ENCODE measurements at regions not wholly inside any gene's neighbourhood (a gene's known extent, or its start where the extent isn't known, plus 50 kb on each side); places are given as distances from the start of the nearest gene placed in this dataset.

DNA sequence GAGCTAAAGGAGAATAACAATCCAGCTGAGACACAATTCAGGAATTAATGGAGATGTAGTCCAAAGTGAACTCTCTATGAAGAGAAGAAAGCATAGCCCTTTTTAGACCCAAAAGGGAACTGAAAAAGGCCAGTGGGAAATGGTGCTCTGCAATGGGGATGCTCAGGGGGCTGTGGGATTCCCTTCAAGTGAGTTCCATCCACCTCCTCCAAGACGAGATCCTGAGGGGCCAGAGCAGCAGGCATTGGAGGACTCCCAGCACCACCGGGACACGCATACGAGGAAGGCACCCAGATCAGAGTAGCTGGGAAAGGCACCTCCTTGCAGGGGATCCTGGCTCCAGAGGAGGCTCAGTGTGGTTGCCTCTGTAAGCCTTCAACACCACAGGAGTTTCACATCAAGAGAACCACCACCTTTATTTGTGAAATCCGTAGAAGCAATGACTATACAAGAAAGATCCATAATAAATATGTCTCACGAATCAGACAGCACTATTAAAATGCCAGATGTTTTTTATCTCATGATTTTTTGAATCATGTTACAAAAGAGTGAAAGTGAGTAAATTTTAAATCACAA, 288.2 kb downstream of the MED10 start:
- Histone ChIP-seq H3K36me3 (no peaks in the 10 kb centered on the region), H3K4me1 (no peaks in the 10 kb centered on the region)
- TF ChIP-seq POLR2A (IDR thresholded peaks at IDR 0.05) = no peak

DNA sequence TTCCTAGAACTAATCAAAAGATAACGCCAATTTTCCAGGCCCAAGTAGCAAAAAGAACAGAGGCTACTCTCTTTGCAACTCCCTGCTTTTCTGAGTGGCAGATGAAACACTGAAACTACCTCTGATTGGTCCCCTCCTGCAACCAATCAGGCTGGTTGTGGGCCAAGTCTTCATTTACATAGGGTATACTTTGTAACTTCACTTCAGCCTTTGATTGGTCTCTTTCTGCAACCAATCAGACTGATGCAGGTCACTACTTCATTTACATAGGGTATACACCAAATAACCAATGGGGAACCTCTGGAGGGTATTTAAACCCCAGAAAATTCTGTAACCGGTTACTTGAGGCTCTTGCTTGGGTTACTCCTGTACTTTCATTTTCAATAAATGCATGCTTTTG, 289.6 kb downstream of the MED10 start:
- Histone ChIP-seq H3K4me1 (no peaks in the 10 kb centered on the region), H3K27ac (no peak overlapping the region), H3K9me3 (peaks cover 0 to 5% (median 0%) of the 10 kb centered on the region in 4 donors), H3K4me3 (no peak overlapping the region), H3K36me3 (no peaks in the 10 kb centered on the region), H3K27me3 (no peaks in the 10 kb centered on the region)
- TF ChIP-seq CTCF (IDR thresholded peaks at IDR 0.05) (no peak), POLR2A (IDR thresholded peaks at IDR 0.05) (no peak)
- DNase-seq = no peak

More for the DNA sequence above, 288.2 kb downstream of the MED10 start:
- no peak overlapping the region for H3K4me3 ChIP-seq
- no peak overlapping the region for H3K27ac ChIP-seq
- DNase-seq = no peak
- no peaks in the 10 kb centered on the region for H3K27me3 ChIP-seq
- H3K9me3 ChIP-seq = peaks cover 0 to 7% (median 0%) of the 10 kb centered on the region in 4 donors

DNA sequence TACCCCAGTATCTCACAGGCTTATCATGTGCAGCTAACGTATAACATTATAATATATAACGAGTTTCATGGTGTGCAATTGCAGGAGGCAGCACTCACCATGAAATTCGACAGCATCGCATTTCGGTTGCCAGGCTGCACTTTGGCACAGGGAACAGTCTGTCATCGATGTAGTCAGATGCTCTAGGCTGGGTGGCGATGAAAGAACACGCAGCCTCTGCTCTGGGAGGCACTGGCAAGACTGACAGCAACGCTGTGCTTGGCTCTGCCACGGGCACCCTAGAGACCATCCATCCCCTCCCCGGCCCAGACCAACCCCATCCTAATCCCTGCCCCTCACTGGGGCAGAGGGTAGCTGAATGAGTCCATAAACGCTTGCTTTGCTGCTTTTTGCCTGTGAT, 290.8 kb downstream of the MED10 start:
- no peaks in the 10 kb centered on the region for H3K36me3 ChIP-seq
- H3K27ac ChIP-seq = no peak overlapping the region
- H3K4me1 ChIP-seq = no peaks in the 10 kb centered on the region
- TF ChIP-seq CTCF (IDR thresholded peaks at IDR 0.05) (no peak), POLR2A (IDR thresholded peaks at IDR 0.05) (no peak)
- H3K4me3 ChIP-seq = no peak overlapping the region
- DNase-seq = no peak
- H3K9me3 ChIP-seq = peaks cover 0 to 3% (median 0%) of the 10 kb centered on the region in 4 donors
- no peaks in the 10 kb centered on the region for H3K27me3 ChIP-seq

GRCh38 chr5:6086871-6087270, 291.5 kb downstream of the MED10 start:
- no peak overlapping the region for H3K4me3 ChIP-seq
- H3K36me3 ChIP-seq = no peaks in the 10 kb centered on the region
- no peaks in the 10 kb centered on the region for H3K4me1 ChIP-seq
- no peak for TF ChIP-seq POLR2A (IDR thresholded peaks at IDR 0.05)
- no peak for TF ChIP-seq CTCF (IDR thresholded peaks at IDR 0.05)
- no peaks in the 10 kb centered on the region for H3K27me3 ChIP-seq
- no peak overlapping the region for H3K27ac ChIP-seq
- no peaks in the 10 kb centered on the region for H3K9me3 ChIP-seq
- DNase-seq = no peak

DNA sequence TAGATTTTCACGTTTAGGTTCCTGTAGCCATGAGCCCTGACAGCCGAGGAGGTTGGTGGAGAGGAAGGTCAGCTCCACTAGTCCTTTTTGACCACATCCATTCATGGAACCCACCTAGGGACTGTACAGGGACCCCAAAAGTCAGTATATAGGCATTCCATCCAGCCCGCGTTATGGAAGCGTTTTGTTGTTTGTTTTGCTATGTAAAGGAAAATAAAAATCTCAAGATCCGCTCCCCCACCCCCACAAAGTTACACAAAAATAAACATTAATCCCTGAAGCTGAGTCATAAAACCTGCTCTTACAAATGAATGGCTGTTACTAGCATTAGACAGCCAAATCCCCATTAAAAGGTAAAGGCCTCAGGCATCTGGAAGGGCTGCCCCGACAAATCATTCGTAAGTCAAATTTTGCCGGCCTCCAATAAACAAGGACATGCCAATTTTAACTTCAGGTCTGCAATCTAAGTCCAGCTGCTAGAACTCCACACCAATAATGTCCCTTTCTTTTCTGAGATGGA, 292.9 kb downstream of the MED10 start:
- TF ChIP-seq CTCF (IDR thresholded peaks at IDR 0.05) (no peak), POLR2A (IDR thresholded peaks at IDR 0.05) (no peak)
- H3K27me3 ChIP-seq = no peaks in the 10 kb centered on the region
- no peaks in the 10 kb centered on the region for H3K9me3 ChIP-seq
- DNase-seq = no peak
- H3K4me1 ChIP-seq = no peaks in the 10 kb centered on the region
- H3K27ac ChIP-seq = no peak overlapping the region
- no peak overlapping the region for H3K4me3 ChIP-seq
- no peaks in the 10 kb centered on the region for H3K36me3 ChIP-seq

GRCh38 chr5:6084836-6085235, 293.5 kb downstream of the MED10 start:
- DNase-seq = no peak
- no peak overlapping the region for H3K4me3 ChIP-seq
- no peaks in the 10 kb centered on the region for H3K36me3 ChIP-seq

More at GRCh38 chr5:6084836-6085235, 293.5 kb downstream of the MED10 start:
- H3K4me1 ChIP-seq = no peaks in the 10 kb centered on the region
- TF ChIP-seq CTCF (IDR thresholded peaks at IDR 0.05) = no peak
- no peak for TF ChIP-seq POLR2A (IDR thresholded peaks at IDR 0.05)
- no peaks in the 10 kb centered on the region for H3K9me3 ChIP-seq
- no peaks in the 10 kb centered on the region for H3K27me3 ChIP-seq
- H3K27ac ChIP-seq = no peak overlapping the region

Measured in Peyer's patch (tissue), 4 donors.